IMR-90 (cell line): ENCODE measurements at regions not wholly inside any gene's neighbourhood (a gene's known extent, or its start where the extent isn't known, plus 50 kb on each side); places are given as distances from the start of the nearest gene placed in this dataset.
A peak's percentile ranks its signal among the peaks of the same experiment; 100 is the strongest.

Experiments used
- ATAC-seq: fragments of 200-7000 bp; cut with Tn5 transposase; 2 replicates; pipeline ENCODE4 v1.9.1; 2020; ENCODE audit warnings: low read depth, mild to moderate bottlenecking, moderate library complexity
- BruUV-seq: library from RNA; stranded (reverse); fragments of 400-500 nt; replicated peaks from 2 replicates; lab custom pipeline; 2021; lab: Mats Ljungman, UMichigan
- CTCF ChIA-PET: fragments of 300-600 bp; formaldehyde crosslinking; extraction: SDS; loops from one replicate; lab custom pipeline; 2021; ENCODE audit warnings: antibody characterized with exemption; lab: Yijun Ruan, JAX
- POLR2A ChIA-PET: fragments of 300-600 bp; sonication (Branson Sonifier 250); formaldehyde crosslinking; loops from one replicate; lab custom pipeline; 2022; ENCODE audit warnings: antibody characterized with exemption; ENCODE audit not compliant: unreplicated experiment; lab: Charles Lee
- DNase-seq: peaks from one replicate; pipeline ENCODE4 v3.0.0; 2013
- H2AFZ ChIP-seq: replicated peaks from 2 replicates; pipeline ENCODE3; 2013; ENCODE audit warnings: low read length, mild to moderate bottlenecking; ENCODE audit not compliant: poor library complexity
- H2AK5ac ChIP-seq: 2 replicates; pipeline ENCODE4 v1.6.1; 2013; ENCODE audit warnings: low read depth, low read length, inconsistent platforms
- H2AK9ac ChIP-seq: replicated peaks from 2 replicates; pipeline ENCODE3; 2013; ENCODE audit warnings: mild to moderate bottlenecking, low read depth, low read length, moderate library complexity; ENCODE audit not compliant: poor library complexity
- H2BK120ac ChIP-seq: 2 replicates; pipeline ENCODE4 v1.6.1; 2013; ENCODE audit warnings: low read depth, low read length, inconsistent platforms
- H2BK15ac ChIP-seq: 3 replicates; pipeline ENCODE4 v1.6.1; 2013; ENCODE audit warnings: low read depth, low read length, inconsistent platforms
- H2BK20ac ChIP-seq: 2 replicates; pipeline ENCODE4 v1.6.1; 2013; ENCODE audit warnings: low read depth, mild to moderate bottlenecking, inconsistent platforms, low read length, moderate library complexity
- H2BK5ac ChIP-seq: 2 replicates; pipeline ENCODE4 v1.6.1; 2013; ENCODE audit warnings: mild to moderate bottlenecking, low read depth, low read length, inconsistent platforms; ENCODE audit not compliant: poor library complexity, severe bottlenecking
- H3K14ac ChIP-seq: replicated peaks from 2 replicates; pipeline ENCODE4 v1.6.1; 2013; ENCODE audit warnings: low read depth, low read length, inconsistent platforms
- H3K18ac ChIP-seq: 2 replicates; pipeline ENCODE4 v1.6.1; 2013; ENCODE audit warnings: low read depth, low read length, control low read depth
- H3K23ac ChIP-seq: 2 replicates; pipeline ENCODE4 v1.6.1; 2013; ENCODE audit warnings: low read depth, low read length, inconsistent platforms
- H3K27ac ChIP-seq: 2 replicates; pipeline ENCODE4 v1.5.1; 2013; ENCODE audit warnings: mild to moderate bottlenecking, control low read depth, low read length; ENCODE audit not compliant: insufficient read depth
- H3K27me3 ChIP-seq: 2 replicates; pipeline ENCODE4 v1.6.1; 2013; ENCODE audit warnings: low read length; ENCODE audit not compliant: control insufficient read depth, insufficient read depth
- H3K36me3 ChIP-seq: 2 replicates; pipeline ENCODE4 v1.6.1; 2013; ENCODE audit warnings: low read length, mixed read lengths; ENCODE audit not compliant: control insufficient read depth, insufficient read depth
- H3K4ac ChIP-seq: 2 replicates; pipeline ENCODE4 v1.6.1; 2013; ENCODE audit warnings: low read depth, low read length, inconsistent platforms
- H3K4me1 ChIP-seq: 2 replicates; pipeline ENCODE4 v1.6.1; 2013; ENCODE audit warnings: low read length, mixed read lengths; ENCODE audit not compliant: control insufficient read depth, insufficient read depth
- H3K4me2 ChIP-seq: 2 replicates; pipeline ENCODE4 v1.6.1; 2013; ENCODE audit warnings: low read depth, mild to moderate bottlenecking, control low read depth, low read length, moderate library complexity
- H3K4me3 ChIP-seq: 2 replicates; pipeline ENCODE4 v1.5.1; 2013; ENCODE audit warnings: low read depth, mild to moderate bottlenecking, control low read depth, low read length, moderate library complexity; ENCODE audit not compliant: insufficient read depth
- H3K56ac ChIP-seq: 2 replicates; pipeline ENCODE4 v1.6.1; 2013; ENCODE audit warnings: low read length, inconsistent platforms; ENCODE audit not compliant: insufficient read depth; ENCODE audit errors: extremely low read depth
- H3K79me1 ChIP-seq, 2 experiments: 2 replicates each; pipeline ENCODE4 v1.6.1; 2013; ENCODE audit warnings: low read length in 2 of 2, inconsistent platforms in 1 of 2, low read depth in 1 of 2
- H3K9ac ChIP-seq: 2 replicates; pipeline ENCODE4 v1.6.1; 2013; ENCODE audit warnings: low read depth, low read length, control low read depth
- H3K9me1 ChIP-seq: 2 replicates; pipeline ENCODE4 v1.6.1; 2013; ENCODE audit warnings: low read length, inconsistent platforms; ENCODE audit not compliant: insufficient read depth
- H3K9me3 ChIP-seq: 2 replicates; pipeline ENCODE4 v1.6.1; 2013; ENCODE audit warnings: low read length; ENCODE audit not compliant: control insufficient read depth, insufficient read depth
- H4K20me1 ChIP-seq: 2 replicates; pipeline ENCODE4 v1.6.1; 2013; ENCODE audit warnings: low read length, inconsistent platforms; ENCODE audit not compliant: insufficient read depth
- H4K5ac ChIP-seq: 2 replicates; pipeline ENCODE4 v1.6.1; 2013; ENCODE audit warnings: mild to moderate bottlenecking, low read depth, low read length, control low read depth
- H4K8ac ChIP-seq, 2 experiments: 2 replicates each; pipeline ENCODE4 v1.6.1; 2013; ENCODE audit warnings: low read depth in 2 of 2, low read length in 2 of 2, control low read depth in 1 of 2, inconsistent platforms in 1 of 2
- H4K91ac ChIP-seq: 2 replicates; pipeline ENCODE4 v1.6.1; 2013; ENCODE audit warnings: low read depth, low read length, inconsistent platforms; ENCODE audit not compliant: insufficient read depth
- CEBPB ChIP-seq: IDR thresholded peaks from 2 replicates; pipeline ENCODE4 v1.6.1; 2012; ENCODE audit warnings: low read depth, low read length, improper control_type of control experiment
- FOS ChIP-seq: fragments of 150-350 bp; IDR thresholded peaks from 2 replicates; pipeline ENCODE4 v1.6.1; 2016; ENCODE audit warnings: low read depth, low read length
- MAZ ChIP-seq: IDR thresholded peaks from 2 replicates; pipeline ENCODE4 v1.6.1; 2012; ENCODE audit warnings: low read depth, mild to moderate bottlenecking, low read length, improper control_type of control experiment, moderate library complexity, borderline replicate concordance
- RAD21 ChIP-seq: IDR thresholded peaks from 2 replicates; pipeline ENCODE4 v1.6.1; 2012; ENCODE audit warnings: low read length, improper control_type of control experiment
- RCOR1 ChIP-seq: IDR thresholded peaks from 2 replicates; pipeline ENCODE4 v1.6.1; 2012; ENCODE audit warnings: mild to moderate bottlenecking, low read length, improper control_type of control experiment; ENCODE audit not compliant: insufficient replicate concordance
- WGBS, 2 experiments: methylation state at CpG; one replicate each; pipeline versions ENCODE4 v1.1.5 to v1.1.7; 2013; ENCODE audit warnings: missing lambda C conversion rate in 2 of 2; ENCODE audit not compliant: insufficient read length in 1 of 2; ENCODE audit errors: extremely low coverage in 2 of 2; 5-methylcytosine and 5-hydroxymethylcytosine counted together
- dilution Hi-C: fragments of 300-500 bp; cut with HindIII; formaldehyde crosslinking; loops from one replicate; pipeline ENCODE4 v1.14.3; 2018; ENCODE audit warnings: low sequenced_read_pairs; ENCODE audit not compliant: unreplicated experiment
- in situ Hi-C: fragments of 300-500 bp; cut with MboI; formaldehyde crosslinking; loops from 3 replicates; pipeline ENCODE4 v1.14.3; 2019; ENCODE audit warnings: low sequenced_read_pairs, inconsistent platforms, mixed read lengths
- intact Hi-C: fragments of 100-400 bp; cut with micrococcal nuclease; formaldehyde crosslinking; loops from 2 replicates; pipeline ENCODE4 v1.10.0; 2022
- TF ChIP-seq, protein P1 (sequence below): fragments of 150-350 bp; IDR thresholded peaks from 2 replicates; pipeline ENCODE4 v1.6.1; 2017; ENCODE audit warnings: mild to moderate bottlenecking, antibody characterized with exemption, low read length, low read depth
- TF ChIP-seq, protein P2 (sequence below): fragments of 150-350 bp; IDR thresholded peaks from 2 replicates; pipeline ENCODE4 v1.6.1; 2016; ENCODE audit warnings: low read depth, mild to moderate bottlenecking, low read length, moderate library complexity, borderline replicate concordance
- TF ChIP-seq, protein P3 (sequence below): conservative IDR thresholded peaks from 2 replicates; pipeline ENCODE4 v1.5.1; 2012; ENCODE audit warnings: mild to moderate bottlenecking, low read depth, low read length, improper control_type of control experiment

DNA sequence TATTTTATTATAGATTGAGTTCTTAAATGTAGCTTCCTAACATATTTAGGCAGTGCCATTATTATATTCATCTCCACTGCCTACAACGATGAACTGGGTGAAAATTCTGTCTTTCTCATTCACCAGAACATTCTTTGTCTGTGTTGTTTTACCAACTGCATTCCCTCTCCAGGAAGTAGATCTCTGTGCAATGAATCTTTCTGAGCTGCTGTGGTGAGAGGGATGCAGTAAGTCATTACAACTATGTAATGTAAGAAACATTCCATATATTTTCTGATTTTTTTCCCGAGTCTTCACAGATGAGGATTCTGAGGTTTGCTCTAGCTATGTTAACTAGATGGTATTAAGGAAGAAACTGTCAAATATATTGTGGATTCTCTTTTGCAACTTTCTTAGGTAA is 811.9 kb upstream of the PCDH7 start:
- H4K20me1 ChIP-seq = no peaks in the 10 kb centered on the region
- no peak overlapping the region for H3K27ac ChIP-seq
- H3K4me2 ChIP-seq = no peak overlapping the region
- TF ChIP-seq CEBPB (no peak), RCOR1 (no peak), FOS (no peak), RAD21 (no peak), MAZ (no peak)
- TF ChIP-seq, protein P1, sequence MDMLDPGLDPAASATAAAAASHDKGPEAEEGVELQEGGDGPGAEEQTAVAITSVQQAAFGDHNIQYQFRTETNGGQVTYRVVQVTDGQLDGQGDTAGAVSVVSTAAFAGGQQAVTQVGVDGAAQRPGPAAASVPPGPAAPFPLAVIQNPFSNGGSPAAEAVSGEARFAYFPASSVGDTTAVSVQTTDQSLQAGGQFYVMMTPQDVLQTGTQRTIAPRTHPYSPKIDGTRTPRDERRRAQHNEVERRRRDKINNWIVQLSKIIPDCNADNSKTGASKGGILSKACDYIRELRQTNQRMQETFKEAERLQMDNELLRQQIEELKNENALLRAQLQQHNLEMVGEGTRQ = no peak
- TF ChIP-seq, protein P2, sequence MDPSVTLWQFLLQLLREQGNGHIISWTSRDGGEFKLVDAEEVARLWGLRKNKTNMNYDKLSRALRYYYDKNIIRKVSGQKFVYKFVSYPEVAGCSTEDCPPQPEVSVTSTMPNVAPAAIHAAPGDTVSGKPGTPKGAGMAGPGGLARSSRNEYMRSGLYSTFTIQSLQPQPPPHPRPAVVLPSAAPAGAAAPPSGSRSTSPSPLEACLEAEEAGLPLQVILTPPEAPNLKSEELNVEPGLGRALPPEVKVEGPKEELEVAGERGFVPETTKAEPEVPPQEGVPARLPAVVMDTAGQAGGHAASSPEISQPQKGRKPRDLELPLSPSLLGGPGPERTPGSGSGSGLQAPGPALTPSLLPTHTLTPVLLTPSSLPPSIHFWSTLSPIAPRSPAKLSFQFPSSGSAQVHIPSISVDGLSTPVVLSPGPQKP = no peak
- TF ChIP-seq, protein P3, sequence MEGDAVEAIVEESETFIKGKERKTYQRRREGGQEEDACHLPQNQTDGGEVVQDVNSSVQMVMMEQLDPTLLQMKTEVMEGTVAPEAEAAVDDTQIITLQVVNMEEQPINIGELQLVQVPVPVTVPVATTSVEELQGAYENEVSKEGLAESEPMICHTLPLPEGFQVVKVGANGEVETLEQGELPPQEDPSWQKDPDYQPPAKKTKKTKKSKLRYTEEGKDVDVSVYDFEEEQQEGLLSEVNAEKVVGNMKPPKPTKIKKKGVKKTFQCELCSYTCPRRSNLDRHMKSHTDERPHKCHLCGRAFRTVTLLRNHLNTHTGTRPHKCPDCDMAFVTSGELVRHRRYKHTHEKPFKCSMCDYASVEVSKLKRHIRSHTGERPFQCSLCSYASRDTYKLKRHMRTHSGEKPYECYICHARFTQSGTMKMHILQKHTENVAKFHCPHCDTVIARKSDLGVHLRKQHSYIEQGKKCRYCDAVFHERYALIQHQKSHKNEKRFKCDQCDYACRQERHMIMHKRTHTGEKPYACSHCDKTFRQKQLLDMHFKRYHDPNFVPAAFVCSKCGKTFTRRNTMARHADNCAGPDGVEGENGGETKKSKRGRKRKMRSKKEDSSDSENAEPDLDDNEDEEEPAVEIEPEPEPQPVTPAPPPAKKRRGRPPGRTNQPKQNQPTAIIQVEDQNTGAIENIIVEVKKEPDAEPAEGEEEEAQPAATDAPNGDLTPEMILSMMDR = no peak
- no peak for ATAC-seq
- no peak overlapping the region for H2AK5ac ChIP-seq
- intact Hi-C loops = no loop called here
- H3K4me1 ChIP-seq = no peaks in the 10 kb centered on the region
- no peak overlapping the region for H2BK120ac ChIP-seq
- peaks cover 3% of the 10 kb centered on the region; the same call in 1 of the 2 replicates for H3K9me3 ChIP-seq
- H3K27me3 ChIP-seq = no peaks in the 10 kb centered on the region
- no peaks in the 10 kb centered on the region for H3K36me3 ChIP-seq
- H3K14ac ChIP-seq = no peak overlapping the region
- DNase-seq = peak; percentile 8
- H3K79me1 ChIP-seq = no peaks in the 10 kb centered on the region
- no peak overlapping the region for H2AK9ac ChIP-seq
- no peak overlapping the region for H3K18ac ChIP-seq
- H2BK15ac ChIP-seq = no peak overlapping the region
- no peaks in the 10 kb centered on the region for H3K9me1 ChIP-seq
- no peak overlapping the region for H2BK5ac ChIP-seq
- in situ Hi-C loops = no loop called here
- no peak overlapping the region for H4K5ac ChIP-seq
- H3K23ac ChIP-seq = no peak overlapping the region
- H4K8ac ChIP-seq = no peak overlapping the region
- no peak overlapping the region for H3K4ac ChIP-seq
- BruUV-seq = no TSS peak
- H3K56ac ChIP-seq = no peak overlapping the region
- dilution Hi-C loops = no loop called here
- H3K4me3 ChIP-seq = no peak overlapping the region
- no peak overlapping the region for H2BK20ac ChIP-seq
- WGBS, 2 experiments = no CpG with 5 or more reads among the region's 2 CpGs
- no peak overlapping the region for H2AFZ ChIP-seq
- CTCF ChIA-PET = no interaction called here
- POLR2A ChIA-PET = no interaction called here
- no peak overlapping the region for H4K91ac ChIP-seq
- H3K9ac ChIP-seq = no peak overlapping the region
